ENCODE measurements at regions not wholly inside any gene's neighbourhood (a gene's known extent, or its start where the extent isn't known, plus 50 kb on each side); places are given as distances from the start of the nearest gene placed in this dataset.

DNA sequence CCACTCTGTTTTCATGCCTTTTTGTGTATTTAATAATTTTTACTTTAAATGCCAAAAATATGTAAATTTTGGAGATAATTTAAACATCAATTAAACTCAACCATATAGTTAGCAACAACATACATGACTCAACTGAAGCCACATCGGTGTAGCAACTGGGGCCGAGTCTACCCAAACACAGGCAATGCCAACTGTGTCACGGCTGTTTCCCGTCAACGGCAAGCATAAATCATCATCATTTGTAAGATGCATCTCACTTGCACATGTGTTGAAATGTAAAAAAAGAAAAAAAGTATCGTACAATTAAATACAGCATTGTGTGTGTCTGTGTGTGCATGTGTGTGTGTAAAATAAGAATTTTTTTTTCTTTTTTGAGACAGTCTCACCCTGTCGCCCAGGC lies 160.1 kb upstream of the TAS2R1 start:
- no peak for TF ChIP-seq CTCF (IDR thresholded peaks at IDR 0.05; ENCODE audit: low read depth, low read length)
- no peak for TF ChIP-seq POLR2A (IDR thresholded peaks at IDR 0.05; ENCODE audit: extremely low read depth, insufficient read length)
- TF ChIP-seq MAX (IDR thresholded peaks at IDR 0.05; ENCODE audit: low read depth, low read length): no peak
- TF ChIP-seq MYC (IDR thresholded peaks at IDR 0.05; ENCODE audit: low read depth, low read length): no peak

Data from NB4 (cell line).